Tongue (tissue), 1 donor: ENCODE measurements at regions not wholly inside any gene's neighbourhood (a gene's known extent, or its start where the extent isn't known, plus 50 kb on each side); places are given as distances from the start of the nearest gene placed in this dataset.
A peak's percentile ranks its signal among the peaks of the same experiment; 100 is the strongest.

Experiments
- DNase-seq: peaks from one replicate; pipeline ENCODE4 v3.0.0-alpha.2; 2015

DNA sequence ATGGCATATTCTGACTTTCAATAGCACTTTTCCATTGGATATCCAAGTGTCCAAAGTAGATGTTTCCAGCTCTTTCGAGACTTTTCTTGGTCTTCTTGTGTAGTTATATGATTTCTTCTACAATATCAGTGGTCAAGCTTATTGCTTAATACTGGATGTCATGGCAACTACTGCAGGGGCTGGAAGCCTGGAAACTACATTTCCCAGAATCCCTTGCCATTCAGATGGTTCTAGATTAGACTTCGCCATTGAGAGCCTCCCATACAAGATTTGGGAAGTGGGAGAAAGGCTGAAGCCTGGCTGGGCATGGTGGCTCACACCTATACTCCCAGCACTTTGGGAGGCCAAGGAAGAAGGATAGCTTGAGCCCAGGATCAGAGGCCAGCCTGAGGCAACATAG, 153.6 kb downstream of the C16orf95 start:
- DNase-seq, result no peak

DNA sequence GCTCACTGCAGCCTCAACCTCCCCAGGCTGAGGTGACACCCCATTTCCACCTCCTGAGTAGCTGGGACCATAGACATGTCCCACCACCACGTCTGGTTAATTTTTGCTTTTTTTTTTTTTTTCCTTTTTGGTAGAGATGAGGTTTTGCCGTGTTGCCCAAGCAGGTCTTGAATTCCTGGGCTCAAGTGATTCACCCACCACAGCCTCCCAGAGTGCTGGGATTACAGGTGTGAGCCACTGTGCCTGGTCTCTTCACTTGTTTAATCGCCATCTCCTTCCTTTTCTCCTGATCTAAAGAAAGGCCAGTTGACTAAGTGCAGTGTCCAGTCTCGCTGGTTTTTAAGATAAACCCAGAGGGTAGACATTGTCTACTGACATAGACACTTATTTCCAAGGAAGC, 152.0 kb downstream of the C16orf95 start:
- no peak for DNase-seq

DNA sequence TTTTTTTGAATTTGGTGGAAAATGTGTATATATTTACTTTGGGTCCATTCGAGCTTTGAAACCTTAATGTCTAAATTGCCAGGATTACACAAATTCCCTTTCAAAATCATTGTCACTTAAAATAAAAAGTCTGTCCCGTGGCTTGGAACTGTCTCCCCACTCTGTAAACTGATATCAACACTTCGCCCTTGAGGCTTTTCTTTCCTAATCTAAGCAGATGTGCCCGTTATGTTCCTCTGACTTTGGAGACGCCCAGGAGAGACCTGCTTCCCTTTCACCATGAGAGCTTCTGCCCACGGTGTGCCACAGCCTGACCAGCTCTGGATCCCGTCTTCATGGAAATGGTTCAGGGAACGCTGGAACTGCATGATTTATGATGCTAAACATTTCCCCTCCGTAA, 151.3 kb downstream of the C16orf95 start:
- no peak for DNase-seq

DNA sequence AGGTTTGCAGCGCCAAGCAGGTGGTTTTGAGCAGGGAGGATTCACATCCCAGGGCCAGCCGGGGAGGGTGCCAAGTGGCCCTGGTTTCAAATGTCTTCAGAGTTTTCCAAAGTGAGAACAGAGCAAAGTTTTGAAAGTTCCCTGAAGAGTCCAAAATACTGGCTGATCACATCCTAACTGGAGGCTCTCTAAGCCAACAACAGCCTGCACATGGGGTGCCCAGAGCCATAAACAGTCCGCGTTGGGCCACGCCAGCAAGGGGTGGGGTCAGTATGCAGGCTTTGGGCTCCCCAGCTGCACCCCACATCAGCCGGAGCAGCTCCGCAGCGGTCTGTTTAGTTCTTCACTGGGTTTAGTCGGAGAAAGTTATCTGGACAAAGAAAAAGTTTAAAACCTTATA, 150.9 kb downstream of the C16orf95 start:
- DNase-seq, result no peak

DNA sequence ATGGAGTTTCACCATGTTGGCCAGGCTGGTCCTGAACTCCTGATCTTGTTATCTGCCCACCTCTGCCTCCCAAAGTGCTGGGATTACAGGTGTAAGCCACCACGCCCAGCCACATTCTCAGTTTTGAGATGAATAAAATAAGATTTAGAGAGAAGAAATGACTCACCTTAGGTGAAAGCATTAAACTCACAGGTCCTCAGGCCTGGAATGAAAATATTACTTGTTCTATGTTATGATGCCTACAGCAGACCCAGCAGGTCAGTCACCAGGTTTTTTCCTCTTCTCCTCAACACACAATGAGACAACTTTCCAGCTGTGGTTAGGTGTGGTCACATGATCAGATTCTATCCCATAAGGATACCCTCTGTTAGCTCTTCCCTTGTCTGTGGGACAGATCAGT, 150.3 kb downstream of the C16orf95 start:
- DNase-seq, result no peak

DNA sequence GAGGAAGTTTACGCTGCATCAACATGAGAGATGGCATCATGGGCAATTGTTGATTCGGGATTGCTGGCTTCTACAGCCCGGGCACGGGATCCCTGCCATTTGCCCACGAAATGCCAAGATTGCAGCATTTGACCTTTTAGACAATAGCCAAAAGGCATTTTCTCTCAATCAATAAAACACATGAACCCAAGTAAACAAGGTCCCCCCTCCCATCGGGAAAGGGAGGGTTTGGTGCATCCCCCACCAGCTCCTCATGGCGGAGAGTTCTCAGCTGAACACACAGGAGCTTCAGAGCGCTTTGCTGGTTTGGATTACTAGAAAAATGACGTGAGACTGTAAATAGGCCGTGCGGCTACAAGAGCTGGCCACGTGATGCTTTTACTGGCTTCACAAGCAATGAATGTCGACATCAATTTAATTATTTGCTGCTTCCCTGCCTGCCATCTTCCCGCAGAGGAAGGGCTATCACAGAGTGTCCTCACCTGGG, 147.6 kb downstream of the C16orf95 start:
- DNase-seq, result no peak

DNA sequence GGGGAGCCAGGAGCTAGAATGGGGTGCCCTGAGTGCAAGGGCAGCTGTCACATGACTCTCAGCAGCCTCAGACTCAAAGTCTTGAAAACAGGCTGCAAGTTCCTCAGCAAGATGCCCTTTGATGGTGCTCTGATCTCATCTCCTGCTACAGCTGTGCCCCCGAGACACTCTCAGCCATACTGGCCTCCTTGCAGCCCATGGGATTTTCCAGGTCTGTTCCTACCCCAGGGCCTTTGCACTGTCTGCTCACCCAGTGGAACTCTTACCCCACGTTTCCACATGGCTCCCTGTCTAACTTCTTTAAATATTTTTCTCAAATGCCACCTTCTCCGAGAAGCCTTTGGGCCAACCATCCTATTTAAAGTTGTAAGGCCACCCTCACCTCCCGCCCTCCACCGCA, 146.9 kb downstream of the C16orf95 start:
- DNase-seq, result no peak

DNA sequence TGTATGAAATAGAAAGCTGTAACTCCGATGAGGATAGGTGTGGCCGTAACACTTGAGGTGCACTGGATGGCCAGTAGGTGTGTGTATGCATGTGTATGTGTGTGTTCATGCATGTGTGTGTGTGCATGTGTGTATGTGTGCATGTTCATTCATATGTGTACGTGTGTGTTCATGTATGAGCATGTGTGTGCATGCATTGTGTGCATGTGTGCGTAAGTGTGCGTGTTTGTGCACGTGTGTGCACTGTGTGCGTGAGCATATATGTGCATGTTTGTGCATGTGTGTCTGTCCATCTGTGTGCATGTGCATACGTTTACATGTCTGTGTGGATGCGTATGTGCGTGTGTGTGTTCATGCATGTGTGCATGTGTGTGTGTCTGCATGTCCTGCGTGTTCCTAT, 145.5 kb downstream of the C16orf95 start:
- no peak for DNase-seq

DNA sequence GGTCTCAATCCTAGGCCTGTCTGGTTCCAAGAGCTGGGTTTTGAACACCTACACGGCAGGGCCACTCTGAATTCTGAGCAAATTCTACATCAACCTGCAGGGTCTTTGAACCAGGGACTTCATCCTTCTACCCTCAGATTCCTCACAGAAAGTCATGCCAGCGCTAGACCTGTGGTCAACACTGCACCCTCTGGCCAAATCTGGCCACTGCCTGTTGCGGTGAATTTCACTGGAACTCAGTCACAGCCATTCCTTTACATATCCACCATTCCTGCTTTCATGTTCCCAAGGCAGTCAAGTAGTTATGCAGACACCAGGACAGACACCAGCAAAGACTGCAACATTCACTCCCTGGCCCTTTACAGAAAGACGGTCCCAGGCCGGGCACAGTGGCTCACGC, 144.6 kb downstream of the C16orf95 start:
- no peak for DNase-seq

DNA sequence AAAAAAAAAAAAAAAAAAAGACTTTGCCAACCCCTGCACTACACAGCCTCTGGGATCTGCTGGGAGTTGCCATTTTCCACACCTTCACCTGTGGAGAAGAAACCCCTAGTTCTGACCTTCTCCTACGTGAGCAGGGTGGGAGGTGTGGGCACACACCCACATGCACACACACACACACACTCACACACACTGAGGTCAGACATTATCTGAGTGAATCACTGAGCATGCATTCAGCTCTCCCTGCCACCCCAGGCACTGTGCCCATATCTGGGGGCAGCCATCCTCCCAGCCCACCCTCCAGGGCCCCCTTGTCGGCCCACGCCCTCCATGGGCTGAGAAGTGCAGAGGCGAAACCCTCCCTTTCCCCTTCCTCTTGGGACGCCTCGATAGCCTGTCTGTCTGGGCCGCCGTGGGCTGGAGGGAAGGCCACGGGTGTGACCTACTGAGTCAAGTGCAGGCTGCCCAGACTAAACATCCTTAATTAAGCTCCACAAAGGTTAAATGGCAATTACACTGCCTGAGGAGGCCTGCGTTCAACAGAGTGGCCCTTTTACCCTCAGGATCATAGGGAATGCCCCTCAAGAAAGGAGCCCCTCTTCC, 143.8 kb downstream of the C16orf95 start:
- DNase-seq, result no peak

DNA sequence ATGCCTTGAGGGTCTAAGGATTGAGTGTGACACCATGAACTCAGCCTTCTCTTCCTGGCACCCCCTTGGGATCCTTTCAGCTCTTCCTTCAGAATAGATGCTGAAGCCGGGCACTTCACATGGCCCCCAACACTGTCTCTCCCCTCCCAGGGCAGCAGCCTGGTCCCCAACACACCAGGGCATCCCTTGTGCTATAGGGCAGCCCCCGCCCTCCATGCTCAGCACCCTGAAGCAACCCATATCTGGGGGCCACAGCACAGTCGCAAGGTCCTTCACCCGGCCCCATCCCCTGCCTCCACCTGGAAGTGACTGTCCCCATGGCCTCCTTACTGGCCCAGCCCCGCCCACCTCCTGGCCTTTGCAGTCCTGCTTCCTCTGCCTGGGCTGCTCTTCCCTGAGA, 143.1 kb downstream of the C16orf95 start:
- no peak for DNase-seq

DNA sequence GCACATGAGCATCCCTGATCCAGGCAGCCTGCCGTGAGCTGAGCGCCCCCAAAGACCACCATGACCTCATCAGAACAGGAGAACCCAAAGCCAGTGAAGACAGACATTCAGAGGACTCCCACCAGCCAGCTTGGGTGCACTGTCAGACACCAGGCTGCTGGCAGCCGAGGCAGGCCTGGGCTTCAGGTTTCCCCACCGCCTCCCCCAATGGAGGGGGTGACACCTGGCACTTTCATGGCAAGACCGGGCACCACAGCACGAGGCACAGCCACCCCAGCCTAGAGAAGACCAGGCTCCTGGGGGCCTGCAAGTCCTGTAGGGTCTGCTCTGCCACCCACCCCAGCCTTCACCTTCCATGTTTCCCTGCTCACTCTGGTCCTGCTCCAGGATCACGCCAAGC, 140.5 kb downstream of the C16orf95 start:
- DNase-seq, result no peak

DNA sequence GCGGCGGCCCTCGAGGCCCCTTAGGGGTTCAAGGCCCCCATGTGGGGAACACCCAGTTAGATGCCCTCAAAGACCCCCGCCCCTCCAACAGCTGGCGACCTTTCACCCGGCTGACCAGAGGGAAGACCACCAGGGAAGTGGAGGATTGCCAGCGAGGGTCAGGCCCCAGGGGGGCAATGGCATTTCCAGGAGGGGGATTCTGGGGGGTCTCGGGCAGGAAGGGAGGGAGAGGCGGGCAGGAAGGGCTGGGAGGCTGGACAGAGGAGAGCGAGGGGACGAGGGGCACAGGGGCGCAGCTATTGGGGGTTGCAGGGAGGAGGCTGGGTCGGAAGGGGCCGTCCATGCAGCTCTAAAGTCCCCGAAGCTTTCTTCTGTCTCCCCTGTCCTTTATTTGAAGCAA, 139.5 kb downstream of the C16orf95 start:
- DNase-seq, result no peak

DNA sequence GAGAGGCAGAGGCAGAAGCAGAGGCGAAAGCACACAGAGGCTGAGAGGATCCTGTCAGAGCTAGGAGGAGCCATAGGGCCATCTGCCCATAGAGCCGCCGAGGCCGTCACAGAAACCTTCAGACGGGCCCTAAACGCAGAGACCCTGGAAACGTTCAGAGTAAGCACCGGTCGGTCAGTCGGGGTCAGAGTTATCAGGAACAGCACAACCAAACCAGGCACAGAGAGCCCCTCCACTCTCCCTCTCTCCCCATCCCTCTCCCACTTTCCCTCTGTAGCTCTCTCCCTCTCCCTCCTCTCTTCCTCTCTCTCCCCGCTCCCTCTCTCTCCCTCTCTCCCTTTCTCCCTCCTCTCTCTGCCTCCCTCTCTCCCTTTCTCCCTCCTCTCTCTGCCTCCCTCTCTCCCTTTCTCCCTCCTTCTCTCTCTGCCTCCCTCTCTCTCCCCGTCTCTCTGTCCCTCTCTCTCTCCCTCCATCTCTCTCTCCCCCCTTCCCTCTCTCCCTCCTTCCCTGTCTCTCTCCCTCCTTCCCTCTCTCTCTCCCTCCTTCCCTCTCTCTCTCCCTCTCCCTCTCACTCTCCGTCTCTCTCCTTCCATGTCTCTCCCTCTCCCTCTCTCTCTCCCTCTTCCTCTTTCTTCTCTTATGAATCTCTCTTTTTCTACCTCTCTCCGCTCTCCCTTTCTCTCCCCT, 138.9 kb downstream of the C16orf95 start:
- DNase-seq, result peak; percentile 28

DNA sequence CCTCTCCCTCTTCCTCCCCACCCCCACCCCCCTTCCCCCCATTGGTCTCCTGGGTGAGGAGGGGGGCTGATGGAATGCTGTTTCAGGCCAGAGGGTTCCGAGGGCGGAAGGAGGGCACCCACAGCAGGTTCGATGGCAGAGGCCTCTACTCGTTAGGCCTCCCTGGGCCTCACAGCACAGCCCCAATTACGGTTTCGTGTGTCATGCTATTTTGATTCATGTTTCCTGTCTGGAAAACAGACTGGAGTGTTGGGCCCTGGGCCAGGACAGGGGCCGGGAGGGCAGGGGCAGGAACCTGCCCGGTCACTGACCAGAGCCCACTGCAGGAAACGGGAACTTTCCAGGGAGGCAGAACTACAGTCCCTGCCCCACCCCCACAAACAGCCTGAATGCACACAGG, 138.2 kb downstream of the C16orf95 start:
- peak; percentile 35 for DNase-seq

DNA sequence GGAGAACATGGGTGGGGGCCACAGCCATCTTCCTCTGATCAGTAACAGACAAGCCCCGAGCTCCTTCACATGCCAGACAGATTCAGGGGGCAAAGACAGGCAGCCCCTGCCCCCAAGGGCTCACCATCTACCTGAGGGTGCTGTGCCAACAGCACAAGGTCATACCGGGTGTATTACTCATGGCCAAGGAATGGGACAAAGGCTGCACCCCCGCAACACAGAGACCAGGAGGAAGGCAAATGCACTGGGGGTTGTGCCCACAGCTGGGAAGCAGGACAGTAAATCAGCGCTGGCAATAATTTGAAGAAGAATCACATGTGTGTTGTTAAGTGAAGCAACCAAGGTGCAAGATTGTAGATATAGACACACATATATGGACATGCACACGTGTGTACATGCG, 137.1 kb downstream of the C16orf95 start:
- no peak for DNase-seq

DNA sequence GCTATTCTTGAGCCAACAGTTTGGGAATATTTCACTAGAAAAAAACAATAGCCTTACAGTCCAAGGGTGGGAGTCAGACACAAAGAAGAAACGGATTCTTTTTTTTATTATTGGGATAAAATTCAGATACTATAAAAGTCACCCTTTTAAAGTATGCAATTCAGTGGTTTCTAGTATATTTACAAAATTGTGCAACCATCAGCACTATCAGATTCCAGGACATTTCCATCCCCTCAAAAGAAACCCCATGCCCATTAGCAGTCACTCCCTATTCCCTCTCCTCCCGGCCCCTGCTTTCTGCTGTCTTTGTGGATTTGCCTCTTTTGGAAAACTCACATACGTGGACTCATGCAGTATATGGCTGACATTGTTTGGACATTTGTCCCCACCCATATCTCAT, 134.4 kb downstream of the C16orf95 start:
- no peak for DNase-seq

DNA sequence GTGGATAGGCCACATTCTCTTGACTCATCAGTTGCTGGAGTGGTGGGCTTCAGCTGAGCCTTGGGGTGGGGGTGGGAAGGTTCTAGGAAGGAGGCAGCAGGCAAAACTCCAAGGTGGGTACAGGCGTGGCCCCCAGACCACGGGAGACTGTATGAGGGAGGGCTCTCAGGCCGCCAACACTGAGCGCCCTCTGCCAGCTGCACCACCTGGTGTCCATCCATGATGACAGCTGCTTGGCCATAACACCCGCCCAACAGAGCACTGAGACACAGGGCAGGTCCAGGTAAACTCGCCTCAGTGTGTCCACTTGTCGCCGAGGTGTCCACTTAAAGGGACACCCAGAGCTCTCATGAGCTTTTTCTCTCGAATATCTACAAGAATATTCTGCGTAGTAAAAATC, 133.5 kb downstream of the C16orf95 start:
- no peak for DNase-seq

DNA sequence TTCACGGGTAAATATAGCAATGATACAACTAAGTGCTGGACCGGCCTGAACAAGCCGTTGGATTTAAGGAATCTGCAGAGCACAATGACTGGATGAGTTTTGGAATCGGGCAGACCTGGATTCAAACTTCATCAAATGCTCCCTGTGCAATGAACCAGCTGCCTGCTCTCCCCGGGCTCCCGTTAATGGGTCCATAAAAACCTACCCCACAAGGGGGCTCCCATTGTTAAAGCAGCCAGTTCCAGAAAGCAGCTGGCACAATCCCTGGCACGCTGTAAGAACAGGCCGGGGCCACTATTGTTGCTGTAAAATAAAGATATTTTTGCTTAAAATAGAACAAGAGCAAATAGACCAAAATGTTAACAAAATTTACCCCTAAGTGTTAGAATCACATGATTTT, 131.9 kb downstream of the C16orf95 start:
- DNase-seq, result no peak

DNA sequence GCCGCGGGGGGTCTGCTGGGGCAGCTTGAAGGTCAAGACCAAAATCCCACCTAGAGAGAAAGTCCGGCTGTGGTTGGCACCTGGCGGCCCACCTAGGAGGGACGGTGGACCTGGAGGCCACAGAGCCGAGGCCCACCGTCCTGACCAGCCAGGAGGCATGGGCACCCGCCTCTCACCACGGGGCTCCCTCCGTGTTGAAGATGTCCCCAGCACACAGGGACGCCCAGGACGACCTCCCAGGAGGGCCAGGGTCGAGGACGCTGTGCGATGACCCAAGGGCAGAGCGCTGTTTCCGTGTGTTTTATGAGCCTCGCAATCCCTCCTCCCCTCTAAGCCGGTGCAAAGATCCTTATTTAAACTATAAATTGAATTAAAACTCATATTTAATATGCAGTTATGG, 131.2 kb downstream of the C16orf95 start:
- no peak for DNase-seq

DNA sequence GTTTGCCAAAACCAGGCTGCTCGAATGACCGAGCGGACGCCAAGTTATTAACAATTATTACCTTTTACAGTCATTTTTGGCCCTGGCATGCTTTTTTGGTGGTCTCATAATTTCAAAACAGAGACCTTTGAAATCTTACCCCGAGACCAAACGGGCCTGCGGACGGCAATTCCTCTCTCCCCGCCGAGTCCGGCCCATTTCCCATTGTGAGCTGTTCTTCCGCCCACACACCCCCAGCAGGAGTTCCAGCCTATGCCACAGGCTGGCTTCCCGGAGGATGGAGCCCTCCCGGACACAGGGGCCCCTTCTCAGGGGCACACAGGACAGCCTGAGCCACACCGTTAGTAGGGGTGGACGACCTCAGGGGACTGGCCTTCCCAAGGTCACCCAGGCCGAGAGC, 130.7 kb downstream of the C16orf95 start:
- DNase-seq, result no peak

DNA sequence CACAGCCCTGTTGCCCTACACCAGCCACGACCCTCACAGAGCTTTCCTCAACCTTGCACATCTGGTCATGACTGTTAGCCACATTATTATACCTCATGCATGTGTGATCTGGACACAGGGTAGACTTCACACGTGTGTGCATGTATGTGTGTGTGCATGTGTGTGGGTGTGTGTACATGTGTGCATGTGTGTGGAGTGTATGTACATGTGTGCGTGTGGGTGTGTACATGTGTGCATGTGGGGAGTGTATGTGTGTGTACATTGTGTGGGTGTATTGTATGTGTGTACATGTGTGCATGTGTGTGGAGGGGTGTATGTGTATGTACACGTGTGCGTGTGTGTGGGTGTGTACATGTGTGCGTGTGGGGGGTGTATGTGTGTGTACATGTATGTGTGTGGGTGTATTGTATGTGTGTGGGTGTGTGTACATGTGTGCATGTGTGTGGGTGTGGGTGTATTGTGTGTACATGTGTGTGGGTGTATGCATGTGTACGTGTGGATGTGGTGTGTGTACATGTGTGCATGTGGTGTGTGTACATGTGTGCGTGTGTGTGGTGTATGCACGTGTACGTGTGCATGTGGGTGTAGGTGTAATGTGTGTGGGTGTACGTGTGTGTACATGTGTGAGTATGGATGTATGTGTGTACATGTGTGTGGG, 130.2 kb downstream of the C16orf95 start:
- DNase-seq, result no peak

DNA sequence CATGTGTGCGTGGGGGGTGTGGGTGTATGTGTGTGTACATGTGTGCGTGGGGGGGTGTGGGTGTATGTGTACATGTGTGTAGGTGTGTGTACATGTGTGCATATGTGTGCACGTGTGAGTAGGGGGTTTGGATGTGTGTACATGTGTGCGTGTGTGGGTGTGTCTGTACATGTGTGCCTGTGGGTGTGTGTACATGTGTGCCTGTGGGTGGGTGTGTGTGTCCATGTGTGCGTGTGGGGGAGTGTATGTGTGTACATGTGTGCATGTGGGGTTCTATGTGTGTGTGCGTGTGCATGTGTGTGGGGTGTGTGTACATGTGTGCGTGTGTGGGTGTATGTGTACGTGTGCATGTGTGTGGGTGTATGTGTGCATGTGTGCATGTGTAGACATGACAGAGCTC, 129.1 kb downstream of the C16orf95 start:
- no peak for DNase-seq

DNA sequence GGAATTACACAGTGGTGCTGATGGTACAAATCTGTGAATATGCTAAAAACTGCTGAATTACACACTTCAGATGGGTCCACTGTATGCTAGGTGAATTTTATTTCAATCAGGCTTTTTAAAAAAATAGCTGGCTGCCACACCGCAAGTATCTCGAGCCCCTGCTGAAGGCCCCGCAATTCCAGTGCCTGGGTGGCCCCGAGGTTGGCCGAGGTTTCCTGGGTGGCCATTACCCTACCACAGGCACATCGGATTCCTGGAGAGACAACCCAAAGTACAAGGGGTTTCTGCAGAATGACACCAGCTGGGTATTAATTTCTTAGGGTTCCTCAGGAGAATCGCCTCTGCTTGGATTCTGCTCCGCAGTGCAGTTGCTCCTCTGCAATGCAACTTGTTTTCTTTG, 127.8 kb downstream of the C16orf95 start:
- DNase-seq, result no peak
